Activated CD8-positive, alpha-beta memory T cell treated with anti-CD3 and anti-CD28 coated beads for 36 hours (primary cell): ENCODE measurements at regions not wholly inside any gene's neighbourhood (a gene's known extent, or its start where the extent isn't known, plus 50 kb on each side); places are given as distances from the start of the nearest gene placed in this dataset.
"Not testable (repeated sequence)": the region's sequence is repeated elsewhere in the genome, so short reads cannot be mapped to it uniquely, and the experiment has no call there.

Source experiments
- CTCF ChIA-PET: fragments of 350-600 bp; sonication (Branson Sonifier 250); formaldehyde crosslinking; loops from one replicate; lab custom pipeline; 2021; ENCODE audit warnings: antibody characterized with exemption; lab: Charles Lee
- POLR2A ChIA-PET: fragments of 350-600 bp; sonication (Branson Sonifier 250); formaldehyde crosslinking; loops from one replicate; lab custom pipeline; 2021; ENCODE audit warnings: antibody characterized with exemption; lab: Charles Lee

- CTCF ChIA-PET = no interaction called here
- POLR2A ChIA-PET = no interaction called here
These were observed 268.3 kb upstream of the NETO1 start for GRCh38 chr18:73136134-73136533.

- CTCF ChIA-PET = no interaction called here
These were observed 256.4 kb upstream of the NETO1 start for GRCh38 chr18:73124175-73124574.

GRCh38 chr18:73121207-73121606 lies 253.4 kb upstream of the NETO1 start:
- POLR2A ChIA-PET = no interaction called here
- CTCF ChIA-PET = no interaction called here

More at GRCh38 chr18:73124175-73124574, 256.4 kb upstream of the NETO1 start:
- POLR2A ChIA-PET = no interaction called here

- CTCF ChIA-PET = no interaction called here
- POLR2A ChIA-PET = no interaction called here
These were observed 252.8 kb upstream of the NETO1 start for GRCh38 chr18:73120626-73121025.

DNA sequence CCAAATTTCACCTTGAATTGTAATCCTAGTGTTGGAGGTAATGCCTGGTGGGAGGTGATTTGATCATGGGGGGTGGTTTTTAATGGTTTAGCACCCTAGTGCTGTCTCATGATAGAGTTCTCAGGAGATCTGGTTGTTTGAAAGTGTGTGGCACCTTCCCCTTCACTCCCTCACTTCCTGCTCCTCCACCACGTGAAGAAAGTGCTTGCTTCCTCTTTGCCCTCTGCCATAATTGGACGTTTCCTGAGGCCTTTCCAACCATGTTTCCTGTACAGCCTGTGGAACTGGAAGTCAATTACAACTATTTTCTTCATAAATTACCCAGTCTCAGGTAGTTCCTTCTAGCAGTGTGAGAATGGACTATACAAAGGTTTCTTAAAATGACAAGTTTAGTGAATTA lies 251.8 kb upstream of the NETO1 start:
- CTCF ChIA-PET = no interaction called here
- POLR2A ChIA-PET = no interaction called here

DNA sequence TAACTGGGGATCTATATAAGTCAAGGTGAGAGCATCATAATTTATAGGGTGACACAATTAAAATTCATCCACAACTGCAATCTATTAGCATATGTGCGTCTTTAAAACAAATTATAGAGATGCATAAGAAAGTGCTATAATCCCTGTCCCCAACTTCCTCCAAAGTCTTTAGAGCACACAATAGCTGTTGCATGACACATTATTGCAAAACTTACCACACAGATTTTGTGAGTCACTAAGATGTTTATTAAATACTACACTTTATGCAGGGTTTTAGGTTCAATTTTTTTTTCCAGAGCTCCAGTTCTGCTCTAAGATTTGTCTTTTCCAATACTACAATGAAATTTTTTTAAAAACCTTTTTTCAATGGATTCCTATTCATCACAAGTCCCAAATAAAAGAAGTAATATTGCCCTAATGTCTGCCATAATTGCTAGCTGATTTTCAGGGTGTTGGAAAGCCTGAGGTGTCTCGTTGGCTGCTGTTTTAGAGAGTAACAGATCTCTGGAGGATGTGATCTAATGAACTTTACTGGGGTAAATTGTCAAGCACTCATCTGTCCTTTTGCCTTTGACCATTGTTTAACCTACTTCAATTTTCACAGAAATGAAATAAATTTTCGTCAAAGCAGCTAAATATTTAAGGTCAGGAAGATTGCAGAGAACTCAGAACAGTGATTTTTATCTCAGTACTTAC lies 250.5 kb upstream of the NETO1 start:
- ChIA-PET CTCF (no interaction called here), POLR2A (no interaction called here)

- POLR2A ChIA-PET = no interaction called here
- CTCF ChIA-PET = no interaction called here
These were observed 242.5 kb upstream of the NETO1 start for GRCh38 chr18:73110307-73110706.

- ChIA-PET CTCF (no interaction called here), POLR2A (no interaction called here)
These were observed 234.2 kb upstream of the NETO1 start for GRCh38 chr18:73101977-73102376.

- POLR2A ChIA-PET, CTCF ChIA-PET: not testable (repeated sequence)
These were observed 233.7 kb upstream of the NETO1 start for GRCh38 chr18:73101491-73101890.

DNA sequence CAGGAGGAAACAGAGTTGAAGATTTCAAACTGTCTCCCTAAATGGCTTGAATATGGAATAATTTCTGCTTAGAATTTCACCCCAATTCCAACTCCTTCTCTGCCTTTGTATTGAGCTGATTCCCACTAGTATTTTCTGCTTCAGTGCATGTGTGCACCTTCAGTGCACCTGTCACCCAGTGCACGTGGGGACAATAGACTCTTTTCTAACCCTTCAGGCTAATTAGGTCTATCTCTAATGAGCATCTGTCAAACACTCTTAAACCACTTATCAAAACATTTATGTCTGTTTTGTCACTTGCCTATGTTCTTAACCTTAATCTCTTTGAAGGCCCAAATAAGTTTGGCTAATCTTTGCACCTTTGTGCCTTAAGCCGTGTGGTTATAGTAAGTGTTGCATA lies 232.0 kb upstream of the NETO1 start:
- CTCF ChIA-PET = no interaction called here
- POLR2A ChIA-PET = no interaction called here

- ChIA-PET CTCF (no interaction called here), POLR2A (no interaction called here)
These were observed 226.0 kb upstream of the NETO1 start for GRCh38 chr18:73093687-73094250.

DNA sequence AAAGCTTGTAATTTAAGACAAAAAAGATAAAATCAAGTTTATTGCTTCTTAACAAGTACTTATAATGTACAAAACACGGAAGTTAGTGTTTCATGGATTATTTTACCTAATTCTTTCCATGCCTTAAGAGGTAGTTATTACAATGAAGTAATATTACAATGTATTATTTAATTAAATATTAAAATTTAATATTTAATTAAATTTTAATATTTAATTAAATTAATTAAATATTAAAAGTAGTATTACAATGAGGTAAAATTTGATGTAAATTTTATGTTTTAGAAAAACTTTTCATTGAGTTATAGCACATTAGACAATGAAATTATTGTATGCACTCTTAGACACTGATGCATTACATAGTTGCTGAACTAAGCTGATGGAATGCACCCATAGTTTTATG lies 220.7 kb upstream of the NETO1 start:
- ChIA-PET POLR2A (no interaction called here), CTCF (no interaction called here)

DNA sequence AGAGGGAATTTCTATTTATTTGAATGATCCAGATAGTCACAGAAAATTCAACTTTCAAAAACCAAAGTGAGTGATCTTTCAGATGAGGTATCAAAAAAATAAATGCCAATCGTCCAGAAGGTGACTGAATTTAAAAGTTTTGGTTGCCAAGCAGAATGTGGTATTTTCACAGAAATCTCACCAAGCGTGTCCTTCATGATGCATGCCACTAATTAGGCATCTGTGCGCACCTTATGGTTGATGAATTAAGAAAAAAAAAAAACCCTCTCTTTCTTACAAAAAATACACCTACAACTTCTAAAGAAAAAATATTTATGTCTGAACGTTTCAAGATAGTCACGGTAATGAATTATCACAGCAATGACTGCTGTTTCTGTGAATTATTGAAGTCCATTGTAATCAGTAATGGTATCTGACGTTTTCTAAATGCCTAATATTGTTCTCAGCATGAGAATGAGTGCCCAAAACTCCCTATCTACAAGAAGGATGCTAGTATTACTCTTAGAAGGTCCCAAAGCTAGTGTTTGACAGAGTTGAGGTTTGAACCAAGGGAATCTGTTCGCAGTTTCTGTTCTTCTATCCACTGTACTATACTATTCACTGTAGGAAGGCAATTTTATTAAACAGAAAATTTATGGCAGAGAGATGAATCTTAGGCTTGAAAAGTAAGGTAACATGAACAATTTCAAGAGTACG lies 219.6 kb upstream of the NETO1 start:
- POLR2A ChIA-PET = no interaction called here
- CTCF ChIA-PET = no interaction called here

DNA sequence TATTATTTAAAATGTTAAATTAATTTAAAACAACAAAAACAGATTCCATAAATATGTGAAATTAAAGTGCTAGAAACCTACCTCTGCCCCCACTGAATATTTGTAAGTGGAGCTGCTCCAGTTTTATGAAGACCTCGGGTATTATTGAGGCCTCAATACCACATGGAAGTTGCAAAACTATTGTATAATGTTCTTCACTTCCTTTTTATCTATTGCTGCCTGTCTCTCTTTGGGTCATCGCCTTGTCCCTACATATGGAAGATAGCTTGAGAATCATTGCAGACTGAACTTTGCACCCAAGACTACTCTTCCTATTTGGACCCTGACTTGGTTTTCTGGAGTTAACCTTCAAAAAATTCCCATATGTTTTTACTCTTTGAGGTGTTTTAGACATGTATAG lies 212.1 kb upstream of the NETO1 start:
- CTCF ChIA-PET = no interaction called here

DNA sequence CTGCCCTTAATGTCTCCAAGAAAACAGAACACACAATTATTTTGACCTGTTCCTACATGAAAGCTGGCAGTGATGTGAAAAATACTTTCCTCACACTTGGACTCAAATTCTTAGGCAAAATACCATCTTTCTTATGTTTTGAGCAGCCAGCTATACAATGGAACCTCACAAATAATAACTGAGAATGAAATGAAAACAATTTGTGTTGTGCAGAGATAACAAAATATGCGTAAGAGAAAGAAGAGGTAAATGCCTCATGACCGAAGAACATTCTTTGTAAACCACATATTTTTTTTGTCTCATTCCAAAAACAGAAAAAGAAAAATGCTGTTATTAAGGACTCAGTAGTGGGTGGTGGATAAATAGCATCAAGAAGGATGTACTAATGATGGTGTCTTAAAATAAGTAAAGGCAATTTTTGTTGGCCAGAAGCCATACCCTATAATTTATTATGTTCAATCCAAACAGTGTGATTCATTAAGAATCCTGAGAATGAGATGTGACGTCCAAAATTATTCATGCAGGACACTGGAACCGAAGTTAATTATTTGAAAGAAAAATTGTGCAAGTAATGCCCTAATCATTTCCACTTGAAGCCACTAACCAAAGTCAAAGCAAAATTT lies 193.0 kb upstream of the NETO1 start:
- POLR2A ChIA-PET = no interaction called here

More for the DNA sequence above, 212.1 kb upstream of the NETO1 start:
- POLR2A ChIA-PET = no interaction called here

GRCh38 chr18:73059280-73059679 lies 191.5 kb upstream of the NETO1 start:
- CTCF ChIA-PET = no interaction called here

More for the DNA sequence above, 193.0 kb upstream of the NETO1 start:
- CTCF ChIA-PET = no interaction called here

GRCh38 chr18:73047688-73048087 lies 179.9 kb upstream of the NETO1 start:
- POLR2A ChIA-PET = no interaction called here
- CTCF ChIA-PET = no interaction called here

More at GRCh38 chr18:73059280-73059679, 191.5 kb upstream of the NETO1 start:
- POLR2A ChIA-PET = no interaction called here

GRCh38 chr18:73045037-73045436 lies 177.2 kb upstream of the NETO1 start:
- POLR2A ChIA-PET = no interaction called here
- CTCF ChIA-PET = no interaction called here

DNA sequence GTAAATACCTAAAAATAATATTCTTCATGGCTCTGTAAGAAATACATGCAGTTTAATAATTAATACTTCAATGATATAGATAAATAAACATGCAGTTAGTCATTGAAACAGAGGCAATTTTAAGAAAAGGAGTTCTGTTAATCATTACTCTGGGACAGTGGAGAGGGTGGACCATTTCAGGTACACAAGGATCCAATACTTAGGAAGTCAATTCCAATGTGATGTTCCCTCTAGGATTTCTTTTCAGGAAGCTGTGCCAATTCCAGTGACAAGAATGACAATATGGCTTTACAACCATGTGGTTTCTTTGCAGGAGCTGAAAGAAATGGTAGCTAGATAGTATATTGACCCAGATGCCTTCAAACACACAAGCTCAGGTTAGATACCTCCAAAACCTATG lies 175.8 kb upstream of the NETO1 start:
- ChIA-PET POLR2A (no interaction called here), CTCF (no interaction called here)

- ChIA-PET CTCF (no interaction called here), POLR2A (no interaction called here)
These were observed 175.4 kb upstream of the NETO1 start for GRCh38 chr18:73043211-73043610.

DNA sequence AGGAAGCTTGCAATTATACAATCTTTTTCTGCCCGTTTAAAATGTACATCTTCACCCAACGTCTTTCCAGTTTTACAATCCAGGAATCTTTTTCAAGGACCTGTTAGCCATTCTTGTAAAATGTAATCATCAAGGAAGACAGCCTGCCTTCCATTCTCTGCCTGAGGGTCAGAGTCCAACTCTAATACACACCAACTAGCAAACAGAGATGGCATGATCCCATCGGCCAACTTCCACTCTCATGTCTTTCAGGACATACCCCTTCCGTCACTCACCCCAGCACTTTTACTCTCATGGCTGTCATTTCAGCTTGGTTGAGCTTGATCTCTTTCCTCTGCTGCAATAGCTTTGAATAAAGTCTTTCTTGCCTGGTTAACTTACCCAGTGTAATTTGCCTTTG lies 172.5 kb upstream of the NETO1 start:
- ChIA-PET CTCF (no interaction called here), POLR2A (no interaction called here)
